GM18867 (cell line): ENCODE measurements at regions not wholly inside any gene's neighbourhood (a gene's known extent, or its start where the extent isn't known, plus 50 kb on each side); places are given as distances from the start of the nearest gene placed in this dataset.
"Not testable (repeated sequence)": the region's sequence is repeated elsewhere in the genome, so short reads cannot be mapped to it uniquely, and the experiment has no call there.

Source experiments
- ATAC-seq: cut with Tn5 transposase; IDR thresholded peaks from one replicate; pipeline ENCODE4 v1.9.1; 2021; ENCODE audit warnings: mild to moderate bottlenecking, moderate library complexity; ENCODE audit not compliant: unreplicated experiment

- not testable (repeated sequence) for ATAC-seq
Observed at GRCh38 chr1:143702739-143703138, 269.0 kb downstream of the FAM72C start.

GRCh38 chr1:143699731-143700130 is 272.1 kb downstream of the FAM72C start:
- no peak for ATAC-seq

- no peak for ATAC-seq
Observed at GRCh38 chr1:143699115-143699514, 272.7 kb downstream of the FAM72C start.

- ATAC-seq: no peak
Observed at GRCh38 chr1:143698016-143698415, 273.8 kb downstream of the FAM72C start.

- ATAC-seq: no peak
Observed at GRCh38 chr1:143694085-143694484, 277.7 kb downstream of the FAM72C start.

GRCh38 chr1:143691971-143692529 is 279.7 kb downstream of the FAM72C start:
- no peak for ATAC-seq

GRCh38 chr1:143691400-143691891 is 280.3 kb downstream of the FAM72C start:
- ATAC-seq: no peak

GRCh38 chr1:143689781-143690180 is 282.0 kb downstream of the FAM72C start:
- no peak for ATAC-seq

GRCh38 chr1:143680304-143680703 is 291.5 kb downstream of the FAM72C start:
- no peak for ATAC-seq

- peak; percentile 94 for ATAC-seq
Observed at GRCh38 chr1:143672983-143673382, 298.8 kb downstream of the FAM72C start.

GRCh38 chr1:143667730-143668129 is 304.1 kb downstream of the FAM72C start:
- ATAC-seq: no peak

GRCh38 chr1:143666851-143667250 is 304.9 kb downstream of the FAM72C start:
- ATAC-seq: no peak

- no peak for ATAC-seq
Observed at GRCh38 chr1:143665606-143666005, 306.2 kb downstream of the FAM72C start.

GRCh38 chr1:143663056-143663455 is 308.7 kb downstream of the FAM72C start:
- not testable (repeated sequence) for ATAC-seq

- ATAC-seq: no peak
Observed at GRCh38 chr1:143661418-143662101, 310.2 kb downstream of the FAM72C start.

GRCh38 chr1:143660354-143660941 is 311.3 kb downstream of the FAM72C start:
- no peak for ATAC-seq

GRCh38 chr1:143653429-143653802 is 318.4 kb downstream of the FAM72C start:
- no peak for ATAC-seq

- no peak for ATAC-seq
Observed at GRCh38 chr1:143652744-143653428, 318.9 kb downstream of the FAM72C start.

GRCh38 chr1:143652187-143652586 is 319.6 kb downstream of the FAM72C start:
- no peak for ATAC-seq

- ATAC-seq: no peak
Observed at GRCh38 chr1:143651350-143651992, 320.3 kb downstream of the FAM72C start.

- not testable (repeated sequence) for ATAC-seq
Observed at GRCh38 chr1:143644035-143644434, 327.8 kb downstream of the FAM72C start.
